ENCODE measurements at regions not wholly inside any gene's neighbourhood (a gene's known extent, or its start where the extent isn't known, plus 50 kb on each side); places are given as distances from the start of the nearest gene placed in this dataset.

- Histone ChIP-seq H3K36me3 (ENCODE audit: control insufficient read depth, insufficient read depth, low read length) (no peaks in the 10 kb centered on the region), H3K4me1 (ENCODE audit: control insufficient read depth, insufficient read depth, low read length) (no peaks in the 10 kb centered on the region), H3K27me3 (ENCODE audit: control insufficient read depth, insufficient read depth, low read length) (no peaks in the 10 kb centered on the region), H3K27ac (ENCODE audit: low read length) (no peak overlapping the region), H3K9me3 (ENCODE audit: control insufficient read depth, low read depth, low read length) (no peaks in the 10 kb centered on the region), H3K4me3 (ENCODE audit: low read length) (no peak overlapping the region)
- no CpG with 5 or more reads among the region's 10 CpGs for WGBS (ENCODE audit: insufficient coverage, low lambda C conversion rate)
- no peak for DNase-seq
These were observed 228.4 kb upstream of the TAC1 start for GRCh38 chr7:97503367-97504094.

GRCh38 chr7:97506728-97507127 is 225.2 kb upstream of the TAC1 start:
- H3K27me3 ChIP-seq (ENCODE audit: control insufficient read depth, insufficient read depth, low read length) = no peaks in the 10 kb centered on the region
- no peaks in the 10 kb centered on the region for H3K4me1 ChIP-seq (ENCODE audit: control insufficient read depth, insufficient read depth, low read length)
- H3K27ac ChIP-seq (ENCODE audit: low read length) = no peak overlapping the region
- no peak overlapping the region for H3K4me3 ChIP-seq (ENCODE audit: low read length)
- H3K36me3 ChIP-seq (ENCODE audit: control insufficient read depth, insufficient read depth, low read length) = no peaks in the 10 kb centered on the region
- no peak for DNase-seq
- no peaks in the 10 kb centered on the region for H3K9me3 ChIP-seq (ENCODE audit: control insufficient read depth, low read depth, low read length)
- WGBS (ENCODE audit: insufficient coverage, low lambda C conversion rate) = no CpG with 5 or more reads among the region's 3 CpGs

- Histone ChIP-seq H3K9me3 (ENCODE audit: control insufficient read depth, low read depth, low read length) (no peaks in the 10 kb centered on the region), H3K4me1 (ENCODE audit: control insufficient read depth, insufficient read depth, low read length) (no peaks in the 10 kb centered on the region), H3K27ac (ENCODE audit: low read length) (no peak overlapping the region), H3K4me3 (ENCODE audit: low read length) (no peak overlapping the region), H3K36me3 (ENCODE audit: control insufficient read depth, insufficient read depth, low read length) (no peaks in the 10 kb centered on the region), H3K27me3 (ENCODE audit: control insufficient read depth, insufficient read depth, low read length) (no peaks in the 10 kb centered on the region)
- 80% methylated on average over 1 of the region's 3 CpGs for WGBS (ENCODE audit: insufficient coverage, low lambda C conversion rate)
- no peak for DNase-seq
These were observed 219.3 kb upstream of the TAC1 start for GRCh38 chr7:97512441-97513207.

- H3K4me1 ChIP-seq (ENCODE audit: control insufficient read depth, insufficient read depth, low read length) = no peaks in the 10 kb centered on the region
- H3K27ac ChIP-seq (ENCODE audit: low read length) = no peak overlapping the region
- no peak for DNase-seq
- H3K36me3 ChIP-seq (ENCODE audit: control insufficient read depth, insufficient read depth, low read length) = no peaks in the 10 kb centered on the region
- H3K9me3 ChIP-seq (ENCODE audit: control insufficient read depth, low read depth, low read length) = no peaks in the 10 kb centered on the region
- H3K27me3 ChIP-seq (ENCODE audit: control insufficient read depth, insufficient read depth, low read length) = no peaks in the 10 kb centered on the region
- no peak overlapping the region for H3K4me3 ChIP-seq (ENCODE audit: low read length)
These were observed 218.6 kb upstream of the TAC1 start for GRCh38 chr7:97513326-97513725.

- Histone ChIP-seq H3K27me3 (ENCODE audit: control insufficient read depth, insufficient read depth, low read length) (no peaks in the 10 kb centered on the region), H3K9me3 (ENCODE audit: control insufficient read depth, low read depth, low read length) (peaks cover 5% of the 10 kb centered on the region), H3K4me1 (ENCODE audit: control insufficient read depth, insufficient read depth, low read length) (no peaks in the 10 kb centered on the region), H3K27ac (ENCODE audit: low read length) (no peak overlapping the region), H3K4me3 (ENCODE audit: low read length) (no peak overlapping the region), H3K36me3 (ENCODE audit: control insufficient read depth, insufficient read depth, low read length) (no peaks in the 10 kb centered on the region)
- WGBS (ENCODE audit: insufficient coverage, low lambda C conversion rate) = no CpG with 5 or more reads among the region's 14 CpGs
- DNase-seq = no peak
These were observed 190.7 kb upstream of the TAC1 start for GRCh38 chr7:97541188-97541587.

- Histone ChIP-seq H3K27me3 (ENCODE audit: control insufficient read depth, insufficient read depth, low read length) (no peaks in the 10 kb centered on the region), H3K4me3 (ENCODE audit: low read length) (no peak overlapping the region), H3K36me3 (ENCODE audit: control insufficient read depth, insufficient read depth, low read length) (no peaks in the 10 kb centered on the region), H3K27ac (ENCODE audit: low read length) (no peak overlapping the region), H3K4me1 (ENCODE audit: control insufficient read depth, insufficient read depth, low read length) (no peaks in the 10 kb centered on the region), H3K9me3 (ENCODE audit: control insufficient read depth, low read depth, low read length) (no peaks in the 10 kb centered on the region)
- no peak for DNase-seq
- 70% methylated on average over 2 of the region's 8 CpGs for WGBS (ENCODE audit: insufficient coverage, low lambda C conversion rate)
These were observed 175.9 kb upstream of the TAC1 start for GRCh38 chr7:97555857-97556421.

- peak in 1 of 2 donors; percentile 6 for DNase-seq
- H3K9me3 ChIP-seq (ENCODE audit: control insufficient read depth, low read depth, low read length) = no peaks in the 10 kb centered on the region
- no peak overlapping the region for H3K4me3 ChIP-seq (ENCODE audit: low read length)
- WGBS (ENCODE audit: insufficient coverage, low lambda C conversion rate) = 90% methylated on average over 4 of the region's 4 CpGs
- no peak overlapping the region for H3K27ac ChIP-seq (ENCODE audit: low read length)
- H3K27me3 ChIP-seq (ENCODE audit: control insufficient read depth, insufficient read depth, low read length) = no peaks in the 10 kb centered on the region
- H3K36me3 ChIP-seq (ENCODE audit: control insufficient read depth, insufficient read depth, low read length) = no peaks in the 10 kb centered on the region
- no peaks in the 10 kb centered on the region for H3K4me1 ChIP-seq (ENCODE audit: control insufficient read depth, insufficient read depth, low read length)
These were observed 166.2 kb upstream of the TAC1 start for GRCh38 chr7:97565665-97566064.

GRCh38 chr7:97573065-97573464 is 158.8 kb upstream of the TAC1 start:
- no peaks in the 10 kb centered on the region for H3K36me3 ChIP-seq (ENCODE audit: control insufficient read depth, insufficient read depth, low read length)
- DNase-seq = no peak
- no CpG with 5 or more reads among the region's 2 CpGs for WGBS (ENCODE audit: insufficient coverage, low lambda C conversion rate)
- no peaks in the 10 kb centered on the region for H3K9me3 ChIP-seq (ENCODE audit: control insufficient read depth, low read depth, low read length)
- H3K4me1 ChIP-seq (ENCODE audit: control insufficient read depth, insufficient read depth, low read length) = no peaks in the 10 kb centered on the region
- H3K4me3 ChIP-seq (ENCODE audit: low read length) = no peak overlapping the region
- no peak overlapping the region for H3K27ac ChIP-seq (ENCODE audit: low read length)
- H3K27me3 ChIP-seq (ENCODE audit: control insufficient read depth, insufficient read depth, low read length) = no peaks in the 10 kb centered on the region

- H3K27ac ChIP-seq (ENCODE audit: low read length) = no peak overlapping the region
- peaks cover 5% of the 10 kb centered on the region for H3K9me3 ChIP-seq (ENCODE audit: control insufficient read depth, low read depth, low read length)
- H3K4me3 ChIP-seq (ENCODE audit: low read length) = no peak overlapping the region
- DNase-seq = no peak
- H3K4me1 ChIP-seq (ENCODE audit: control insufficient read depth, insufficient read depth, low read length) = no peaks in the 10 kb centered on the region
- no peaks in the 10 kb centered on the region for H3K36me3 ChIP-seq (ENCODE audit: control insufficient read depth, insufficient read depth, low read length)
- H3K27me3 ChIP-seq (ENCODE audit: control insufficient read depth, insufficient read depth, low read length) = no peaks in the 10 kb centered on the region
These were observed 155.8 kb upstream of the TAC1 start for GRCh38 chr7:97576043-97576442.

- DNase-seq = no peak
- Histone ChIP-seq H3K9me3 (ENCODE audit: control insufficient read depth, low read depth, low read length) (peaks cover 5% of the 10 kb centered on the region), H3K4me1 (ENCODE audit: control insufficient read depth, insufficient read depth, low read length) (no peaks in the 10 kb centered on the region), H3K36me3 (ENCODE audit: control insufficient read depth, insufficient read depth, low read length) (no peaks in the 10 kb centered on the region), H3K4me3 (ENCODE audit: low read length) (no peak overlapping the region), H3K27ac (ENCODE audit: low read length) (no peak overlapping the region), H3K27me3 (ENCODE audit: control insufficient read depth, insufficient read depth, low read length) (no peaks in the 10 kb centered on the region)
- 100% methylated on average over 2 of the region's 5 CpGs for WGBS (ENCODE audit: insufficient coverage, low lambda C conversion rate)
These were observed 153.7 kb upstream of the TAC1 start for GRCh38 chr7:97578225-97578624.
